GM06990 (cell line): ENCODE measurements at regions not wholly inside any gene's neighbourhood (a gene's known extent, or its start where the extent isn't known, plus 50 kb on each side); places are given as distances from the start of the nearest gene placed in this dataset.

Source experiments
- DNase-seq: peaks from one replicate; pipeline ENCODE4 v3.0.0-alpha.2; 2011; ENCODE audit not compliant: insufficient read length; ENCODE audit errors: extremely low read depth
- H3K27me3 ChIP-seq: replicated peaks from 2 replicates; pipeline ENCODE4 v1.6.0; 2011; ENCODE audit warnings: low read length; ENCODE audit not compliant: control insufficient read depth, insufficient read depth
- H3K36me3 ChIP-seq: 2 replicates; pipeline ENCODE4 v1.5.1; 2011; ENCODE audit warnings: low read length; ENCODE audit not compliant: control insufficient read depth, insufficient read depth
- H3K4me3 ChIP-seq: replicated peaks from 2 replicates; pipeline ENCODE4 v1.5.1; 2011; ENCODE audit warnings: low read depth, mild to moderate bottlenecking, control low read depth, low read length
- TF ChIP-seq, protein P1 (sequence below): IDR thresholded peaks from 2 replicates; pipeline ENCODE4 v1.5.1; 2011; ENCODE audit warnings: low read length, control low read depth, mild to moderate bottlenecking, inconsistent platforms; ENCODE audit not compliant: insufficient read depth, poor library complexity, severe bottlenecking

DNA sequence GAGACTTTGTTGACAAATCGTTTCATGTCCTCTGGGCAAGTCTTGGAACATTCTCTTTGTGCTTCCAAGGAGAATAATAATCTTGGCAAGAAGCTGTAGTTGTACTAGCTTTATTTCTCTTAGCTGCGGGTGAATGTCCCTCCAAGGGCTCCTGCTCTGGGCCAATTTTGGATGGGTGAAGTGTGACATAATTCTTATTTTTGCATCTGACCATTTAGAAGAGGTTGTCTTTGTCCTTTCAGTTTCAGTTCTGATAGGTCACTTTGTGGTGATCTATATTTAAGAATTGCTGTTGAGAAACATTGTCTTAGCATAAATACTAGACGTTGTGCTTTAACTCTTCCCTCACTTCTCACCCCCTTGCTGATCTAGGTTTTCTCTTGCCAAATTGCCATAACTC, 164.8 kb upstream of the RORA start:
- TF ChIP-seq, protein P1, sequence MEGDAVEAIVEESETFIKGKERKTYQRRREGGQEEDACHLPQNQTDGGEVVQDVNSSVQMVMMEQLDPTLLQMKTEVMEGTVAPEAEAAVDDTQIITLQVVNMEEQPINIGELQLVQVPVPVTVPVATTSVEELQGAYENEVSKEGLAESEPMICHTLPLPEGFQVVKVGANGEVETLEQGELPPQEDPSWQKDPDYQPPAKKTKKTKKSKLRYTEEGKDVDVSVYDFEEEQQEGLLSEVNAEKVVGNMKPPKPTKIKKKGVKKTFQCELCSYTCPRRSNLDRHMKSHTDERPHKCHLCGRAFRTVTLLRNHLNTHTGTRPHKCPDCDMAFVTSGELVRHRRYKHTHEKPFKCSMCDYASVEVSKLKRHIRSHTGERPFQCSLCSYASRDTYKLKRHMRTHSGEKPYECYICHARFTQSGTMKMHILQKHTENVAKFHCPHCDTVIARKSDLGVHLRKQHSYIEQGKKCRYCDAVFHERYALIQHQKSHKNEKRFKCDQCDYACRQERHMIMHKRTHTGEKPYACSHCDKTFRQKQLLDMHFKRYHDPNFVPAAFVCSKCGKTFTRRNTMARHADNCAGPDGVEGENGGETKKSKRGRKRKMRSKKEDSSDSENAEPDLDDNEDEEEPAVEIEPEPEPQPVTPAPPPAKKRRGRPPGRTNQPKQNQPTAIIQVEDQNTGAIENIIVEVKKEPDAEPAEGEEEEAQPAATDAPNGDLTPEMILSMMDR, result no peak
- DNase-seq, result no peak
- no peaks in the 10 kb centered on the region for H3K27me3 ChIP-seq

DNA sequence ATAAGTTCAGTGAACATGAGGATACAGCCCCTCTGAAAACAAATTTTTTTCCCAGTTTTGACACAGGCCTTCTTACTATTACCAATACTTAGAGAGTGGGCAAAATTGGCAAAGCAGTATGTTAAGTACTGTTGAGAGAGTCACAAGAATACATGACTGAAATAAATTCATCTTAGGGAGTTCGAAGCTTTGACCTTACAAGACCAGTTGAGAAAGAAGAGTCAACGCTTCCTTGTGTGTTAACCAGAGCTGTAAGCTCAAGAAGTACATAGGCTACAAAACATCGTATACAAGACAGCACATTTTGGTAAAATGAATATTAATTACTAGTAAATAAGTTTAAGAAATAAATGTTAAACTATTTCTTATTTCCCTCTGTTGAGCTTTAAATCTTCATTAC, 164.4 kb upstream of the RORA start:
- H3K36me3 ChIP-seq, result no peaks in the 10 kb centered on the region
- H3K27me3 ChIP-seq, result no peaks in the 10 kb centered on the region
- TF ChIP-seq, protein P1, result no peak
- no peak for DNase-seq
- H3K4me3 ChIP-seq, result no peak overlapping the region

More for the DNA sequence above, 164.8 kb upstream of the RORA start:
- H3K4me3 ChIP-seq, result no peak overlapping the region
- no peaks in the 10 kb centered on the region for H3K36me3 ChIP-seq

DNA sequence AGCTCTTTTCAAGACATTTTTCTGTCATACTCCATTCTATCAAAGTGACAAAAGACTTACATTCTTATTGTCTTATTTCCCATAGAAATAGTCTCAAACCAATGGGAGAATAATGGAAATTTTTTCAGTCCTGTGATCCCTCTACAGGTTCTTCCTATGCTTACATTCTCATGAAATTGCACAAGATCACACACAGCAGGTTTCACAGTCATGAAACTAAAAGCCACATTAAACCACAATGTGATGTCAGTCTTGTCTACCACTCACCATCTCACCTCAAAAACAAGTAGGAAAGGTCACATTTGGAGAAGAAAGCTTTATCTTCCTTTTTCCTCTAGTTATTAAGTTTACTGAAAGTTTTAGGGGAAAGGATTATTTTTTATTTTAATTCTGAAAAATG, 161.0 kb upstream of the RORA start:
- Histone ChIP-seq H3K36me3 (no peaks in the 10 kb centered on the region), H3K27me3 (no peaks in the 10 kb centered on the region), H3K4me3 (no peak overlapping the region)
- DNase-seq, result no peak
- TF ChIP-seq, protein P1, result no peak

DNA sequence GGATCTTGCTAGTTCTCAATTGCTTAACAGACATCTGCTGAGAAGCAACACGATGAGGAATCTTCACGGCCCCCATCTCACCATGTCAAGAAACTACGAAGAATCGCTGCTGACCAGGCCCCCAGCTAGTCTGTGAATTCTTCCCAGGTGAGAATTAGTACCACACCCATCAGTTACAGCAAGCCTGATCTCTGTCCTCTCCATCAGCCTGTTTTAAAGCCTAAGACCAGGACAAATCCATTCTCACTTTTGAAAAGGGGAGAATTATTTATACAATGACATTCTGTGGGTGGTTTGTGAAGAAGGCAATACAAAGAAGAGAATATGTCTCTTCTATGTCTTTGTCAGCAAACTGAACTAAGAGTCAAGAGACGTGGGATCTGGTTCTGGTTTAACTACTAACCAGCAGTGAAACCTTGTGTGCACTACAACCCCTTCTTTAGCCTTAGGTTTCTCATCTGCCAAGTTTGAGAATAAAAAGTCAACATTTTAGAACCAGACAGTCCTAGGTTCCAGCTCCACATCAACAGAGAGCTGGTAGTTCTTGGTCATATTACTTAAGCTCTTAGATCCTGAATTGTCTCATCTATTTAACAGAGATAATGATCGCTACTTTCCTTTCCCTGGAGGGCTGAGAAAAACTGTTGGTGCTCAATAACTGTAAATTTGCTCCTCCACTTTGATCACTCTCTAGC, 160.4 kb upstream of the RORA start:
- TF ChIP-seq, protein P1, result no peak
- DNase-seq, result no peak
- Histone ChIP-seq H3K36me3 (no peaks in the 10 kb centered on the region), H3K4me3 (no peak overlapping the region), H3K27me3 (no peaks in the 10 kb centered on the region)

DNA sequence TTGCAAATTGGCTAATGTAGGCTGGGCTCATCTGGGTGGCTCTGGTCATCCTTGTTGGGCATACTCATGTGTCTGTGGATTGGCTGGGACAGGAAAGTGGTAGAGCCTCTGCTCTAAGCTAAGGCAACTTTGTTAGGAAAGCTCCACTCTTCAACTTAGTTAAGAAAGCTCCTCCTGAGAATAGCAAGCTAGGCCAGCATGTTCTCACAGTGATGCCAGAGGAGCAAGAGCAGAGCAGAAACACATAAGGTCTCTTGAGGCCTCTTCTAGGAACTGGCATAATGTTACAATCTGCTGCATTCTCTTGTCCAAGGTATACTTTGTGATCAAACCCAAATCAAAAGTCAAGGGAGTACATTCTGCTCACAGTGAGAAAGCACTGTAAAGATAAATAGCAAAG, 158.6 kb upstream of the RORA start:
- no peaks in the 10 kb centered on the region for H3K36me3 ChIP-seq
- TF ChIP-seq, protein P1, result no peak
- no peaks in the 10 kb centered on the region for H3K27me3 ChIP-seq
- H3K4me3 ChIP-seq, result no peak overlapping the region
- no peak for DNase-seq

DNA sequence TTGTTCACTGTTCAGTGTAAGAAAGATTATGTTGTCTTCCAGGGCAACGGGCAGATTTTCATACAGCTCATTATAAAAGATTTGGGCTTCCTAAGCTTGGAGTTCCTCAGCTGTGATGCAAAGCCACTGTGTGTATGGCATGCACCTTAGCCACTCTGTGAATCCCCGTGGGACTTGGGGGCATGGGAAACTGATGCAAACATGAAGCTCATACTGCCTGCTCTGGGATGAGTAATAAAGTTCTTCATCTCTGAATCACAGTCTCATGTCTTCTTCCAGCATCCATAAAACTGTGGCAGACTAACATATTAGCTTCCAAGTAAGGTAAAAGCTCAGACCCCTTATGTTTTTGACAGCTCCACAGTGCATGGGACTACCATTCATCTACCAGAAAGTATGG, 154.3 kb upstream of the RORA start:
- Histone ChIP-seq H3K4me3 (no peak overlapping the region), H3K36me3 (no peaks in the 10 kb centered on the region), H3K27me3 (no peaks in the 10 kb centered on the region)
- TF ChIP-seq, protein P1, result no peak
- DNase-seq, result no peak
